GM21717 (cell line): ENCODE measurements at regions not wholly inside any gene's neighbourhood (a gene's known extent, or its start where the extent isn't known, plus 50 kb on each side); places are given as distances from the start of the nearest gene placed in this dataset.
A peak's percentile ranks its signal among the peaks of the same experiment; 100 is the strongest.
"Not testable (repeated sequence)": the region's sequence is repeated elsewhere in the genome, so short reads cannot be mapped to it uniquely, and the experiment has no call there.

Experiments
- ATAC-seq: cut with Tn5 transposase; IDR thresholded peaks from one replicate; pipeline ENCODE4 v1.9.1; 2021; ENCODE audit warnings: mild to moderate bottlenecking, moderate library complexity; ENCODE audit not compliant: unreplicated experiment

DNA sequence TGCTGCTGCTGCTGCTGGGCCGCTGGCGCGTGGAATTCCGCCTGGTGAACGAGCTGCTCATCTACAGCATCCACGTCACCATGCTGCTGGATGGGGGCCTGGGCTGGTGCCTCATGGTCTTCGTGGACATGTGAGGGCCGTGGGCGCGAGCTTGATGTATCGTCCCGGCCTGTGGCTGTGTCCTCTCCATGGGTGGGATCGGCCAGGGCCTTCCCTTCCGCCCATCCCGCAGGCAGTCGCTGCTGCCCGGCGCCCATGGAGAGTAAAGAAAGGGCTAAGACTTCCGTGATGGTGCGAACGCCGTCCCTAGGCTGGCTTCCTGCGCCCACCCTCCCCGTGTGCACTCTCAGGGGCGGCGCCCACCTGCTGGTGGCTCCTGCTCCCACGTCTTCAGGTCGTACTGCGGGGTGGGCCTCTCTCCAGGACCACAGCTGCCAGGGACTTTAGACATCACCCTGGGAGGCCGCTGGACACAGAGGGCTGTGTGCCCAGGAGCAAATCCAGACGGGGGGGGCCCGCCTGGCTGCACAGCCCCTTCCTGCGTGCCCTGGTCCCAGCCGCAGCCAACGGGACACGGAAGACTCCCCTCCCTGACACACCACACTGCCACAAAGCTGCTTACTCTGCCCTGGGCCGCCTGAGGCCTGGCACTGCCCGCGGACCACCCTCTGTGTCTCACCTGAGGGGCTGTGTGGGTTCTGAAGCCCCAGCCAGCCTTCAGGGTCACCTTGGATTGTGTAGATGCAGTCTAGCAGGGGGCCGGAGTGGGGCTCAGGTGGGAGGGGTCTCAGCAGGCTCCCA, 167.5 kb downstream of the SEPTIN7 start:
- ATAC-seq = no peak

DNA sequence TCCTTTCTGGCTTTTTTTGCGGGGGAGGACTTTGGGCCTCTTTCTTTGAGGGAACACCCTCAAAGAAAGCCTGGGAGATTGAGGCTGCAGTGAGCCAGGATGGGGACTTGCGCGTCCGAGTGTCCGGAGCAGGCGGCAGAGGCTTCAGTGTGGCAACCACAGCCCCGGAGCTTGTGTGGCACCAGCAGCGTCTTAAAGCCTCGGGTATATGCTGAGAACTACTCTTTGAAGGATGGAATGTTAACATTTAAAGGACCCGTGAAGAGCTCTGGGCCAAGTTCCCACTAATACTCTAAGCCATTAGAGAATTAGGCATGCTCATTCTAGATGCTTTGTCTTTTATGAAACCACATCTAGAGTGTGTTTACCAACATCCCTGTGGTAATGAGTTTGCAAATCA, 168.2 kb downstream of the SEPTIN7 start:
- no peak for ATAC-seq

DNA sequence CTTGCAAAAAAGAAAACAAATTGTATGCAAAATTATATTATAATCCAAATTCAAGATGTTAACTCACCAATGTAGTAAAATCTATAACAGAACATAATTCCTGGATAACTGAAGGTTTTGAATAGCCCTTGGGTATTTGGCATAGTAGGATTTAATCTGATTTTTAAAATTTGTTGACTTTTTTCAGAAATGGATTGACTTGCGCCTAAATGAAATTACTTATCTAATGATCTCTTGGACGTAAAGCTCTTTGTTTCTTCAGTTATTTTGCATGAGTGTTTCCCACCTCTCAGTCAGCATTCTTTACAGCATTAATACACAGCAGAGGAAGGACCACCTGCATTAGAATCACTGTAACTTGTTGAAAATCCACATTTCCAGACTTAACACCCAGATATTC, 169.6 kb downstream of the SEPTIN7 start:
- ATAC-seq = no peak

DNA sequence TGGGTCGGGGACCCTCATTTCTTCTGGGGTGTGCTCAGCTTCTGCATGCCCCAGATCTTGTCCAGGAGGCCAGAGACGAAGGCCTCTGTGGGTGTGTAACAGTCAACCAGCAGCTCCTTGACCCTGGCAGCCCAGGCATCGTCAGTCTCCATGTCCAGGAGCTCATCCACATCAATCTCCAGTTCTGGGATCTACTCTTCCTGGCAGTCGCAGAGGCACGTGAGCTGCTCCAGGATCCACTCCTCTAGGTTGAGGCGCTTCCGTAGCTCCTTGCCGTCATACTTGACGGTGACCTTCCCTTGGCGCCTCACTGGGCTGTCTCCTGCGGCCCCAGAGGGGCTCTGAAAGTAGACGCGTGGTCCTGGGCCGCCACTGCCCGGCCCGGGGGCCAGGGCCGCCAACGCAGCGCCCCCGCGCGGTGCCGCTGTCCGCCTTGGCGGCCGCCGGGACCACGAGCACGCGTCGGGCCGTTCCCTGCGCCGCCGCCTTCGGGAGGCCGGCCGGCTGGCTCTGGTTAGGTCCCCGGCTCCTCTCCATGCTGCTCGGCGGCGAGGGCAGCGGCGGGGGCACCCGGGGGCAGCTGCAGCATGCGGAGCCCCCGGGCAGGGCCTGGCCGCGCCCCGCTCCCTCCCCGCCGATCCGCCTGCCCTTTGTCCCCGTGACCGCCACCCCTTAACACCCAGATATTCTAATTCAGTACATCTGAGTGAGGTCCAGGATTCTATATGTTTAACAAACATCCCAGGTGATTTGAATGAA, 170.5 kb downstream of the SEPTIN7 start:
- no peak for ATAC-seq

DNA sequence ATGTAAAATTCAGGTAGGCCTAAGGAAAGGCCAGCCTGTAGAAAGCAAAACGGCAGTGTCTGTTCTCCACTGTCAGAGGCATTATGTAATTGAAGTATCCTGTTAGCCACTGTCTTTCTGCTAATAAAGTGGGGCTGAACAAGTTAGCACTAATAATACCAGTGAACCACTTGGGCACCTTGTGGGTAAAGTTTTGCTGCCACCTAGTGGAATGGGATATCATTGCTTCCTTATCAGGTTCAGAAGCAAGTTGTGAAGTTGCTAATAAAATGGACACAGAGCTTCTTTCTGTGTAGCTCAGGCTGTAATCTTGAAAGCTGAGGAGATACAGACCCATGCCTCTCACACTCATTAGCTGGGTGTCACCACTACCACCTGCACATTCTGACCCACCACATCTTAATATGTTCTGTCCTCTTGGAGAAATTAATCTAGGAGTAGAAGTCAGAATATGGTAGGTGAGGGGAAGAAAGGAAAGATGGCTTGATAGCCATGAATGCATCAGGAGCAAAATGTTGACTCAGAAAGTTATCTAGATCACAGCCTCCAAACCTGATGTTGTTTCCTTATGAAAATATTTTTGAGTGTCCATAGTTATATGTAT, 175.1 kb downstream of the SEPTIN7 start:
- ATAC-seq = peak; percentile 63

DNA sequence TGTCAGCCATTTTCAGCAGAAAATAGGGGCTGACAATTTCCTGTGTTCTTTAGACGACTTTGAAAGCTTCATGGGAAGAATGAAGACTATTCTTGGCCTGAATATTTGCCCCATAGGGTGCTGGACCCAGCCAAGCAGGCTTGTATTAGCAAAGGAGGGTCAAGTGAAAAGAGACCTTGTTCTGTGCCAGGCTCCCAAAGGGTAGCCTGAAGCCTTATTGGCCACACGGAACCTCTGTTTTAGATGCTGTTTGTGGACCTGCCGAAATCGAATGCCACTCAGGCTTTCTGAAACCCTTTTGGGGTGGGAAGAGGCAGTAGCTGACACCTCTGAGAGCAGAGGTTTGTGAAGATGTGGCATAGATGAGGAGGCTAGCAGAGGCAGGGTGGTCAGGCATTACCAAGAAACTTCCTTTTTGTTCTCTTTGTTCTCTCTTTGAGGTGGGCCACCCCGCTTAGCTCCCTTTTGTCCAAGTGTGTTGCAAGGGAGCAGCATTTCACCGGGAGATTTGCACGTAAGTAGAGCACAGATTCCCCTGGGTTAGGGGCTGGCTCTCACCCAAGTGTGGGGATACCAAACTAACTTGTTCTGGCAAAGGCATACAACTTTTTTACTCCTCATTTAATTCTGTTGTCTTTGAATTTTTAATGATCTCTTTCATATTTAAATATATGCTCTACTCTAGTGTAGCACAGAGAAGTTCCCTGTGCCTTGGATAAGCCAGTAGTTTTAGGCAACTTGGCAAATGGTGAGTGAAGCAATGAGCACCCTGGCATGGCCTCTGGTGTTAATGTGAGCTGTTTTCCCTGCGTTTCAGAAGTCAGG, 174.0 kb upstream of the EEPD1 start:
- not testable (repeated sequence) for ATAC-seq

DNA sequence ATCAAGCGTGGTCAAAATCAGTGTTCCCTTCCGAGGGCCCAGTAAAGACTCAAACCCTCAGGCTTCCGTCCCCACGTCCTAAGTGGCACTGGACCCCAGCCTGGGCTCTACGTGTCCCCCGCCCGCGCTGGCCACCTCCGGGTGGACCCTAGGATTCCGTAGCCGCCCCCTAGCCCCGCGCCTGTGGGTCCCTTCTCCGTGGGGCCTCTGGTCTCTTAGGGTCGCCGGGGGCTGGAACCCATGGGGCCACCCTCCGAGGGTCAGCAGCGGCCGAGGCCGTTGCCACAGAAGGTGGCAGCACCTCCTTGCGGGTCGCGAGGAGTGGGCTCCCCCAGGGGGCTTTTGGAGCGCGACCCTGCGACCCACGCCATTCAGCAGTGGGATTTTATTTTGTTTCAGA, 170.5 kb upstream of the EEPD1 start:
- no peak for ATAC-seq

DNA sequence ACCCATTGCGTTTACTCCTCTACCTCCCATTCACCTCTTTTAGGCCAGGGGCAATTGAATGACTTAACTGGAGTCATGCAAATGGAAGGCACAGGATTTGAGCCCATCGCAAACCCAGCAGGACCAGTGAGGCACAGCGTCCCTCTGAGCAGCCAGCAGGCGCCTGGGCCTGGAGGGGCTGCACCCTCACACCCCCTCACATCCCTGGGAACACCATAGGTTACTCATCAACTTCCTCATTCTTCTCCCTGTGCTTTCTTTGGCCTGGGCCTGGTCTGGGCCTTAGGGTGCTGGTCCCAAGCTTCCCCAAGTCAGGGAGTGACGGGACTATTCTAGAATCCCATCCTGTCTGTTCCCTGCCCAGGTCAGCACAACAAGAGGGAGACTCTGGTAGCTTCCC, 169.4 kb upstream of the EEPD1 start:
- no peak for ATAC-seq

DNA sequence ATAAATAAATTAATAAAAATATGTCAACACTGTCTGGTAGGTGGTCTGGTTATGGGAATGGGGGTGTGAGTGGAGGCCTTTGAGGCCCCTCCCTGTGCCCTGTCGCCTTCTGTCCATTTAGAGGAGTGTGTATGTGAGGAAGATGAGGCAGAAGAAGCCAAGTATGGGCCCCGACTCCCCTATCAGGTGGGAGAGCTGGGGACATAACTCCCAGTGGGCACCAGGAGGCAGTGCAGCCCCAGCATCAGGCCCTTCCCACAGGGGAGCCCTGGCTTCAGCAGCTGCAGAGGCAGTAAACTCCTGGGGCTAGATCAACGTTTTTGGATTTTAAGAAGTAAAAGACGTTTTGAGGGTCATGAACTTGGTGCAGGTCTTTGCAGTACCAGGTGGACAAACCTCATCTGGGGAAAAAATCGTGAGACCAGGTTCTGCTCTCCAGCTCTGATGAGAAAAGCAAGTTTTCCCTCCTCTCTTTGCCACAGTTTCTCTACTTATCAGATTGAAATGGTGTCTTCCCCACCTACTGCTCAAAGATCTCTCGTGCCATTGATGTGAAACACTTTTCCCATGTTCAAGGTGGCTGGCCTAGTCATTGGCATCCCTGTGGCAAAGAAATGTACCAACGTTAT, 167.8 kb upstream of the EEPD1 start:
- peak; percentile 89 for ATAC-seq

DNA sequence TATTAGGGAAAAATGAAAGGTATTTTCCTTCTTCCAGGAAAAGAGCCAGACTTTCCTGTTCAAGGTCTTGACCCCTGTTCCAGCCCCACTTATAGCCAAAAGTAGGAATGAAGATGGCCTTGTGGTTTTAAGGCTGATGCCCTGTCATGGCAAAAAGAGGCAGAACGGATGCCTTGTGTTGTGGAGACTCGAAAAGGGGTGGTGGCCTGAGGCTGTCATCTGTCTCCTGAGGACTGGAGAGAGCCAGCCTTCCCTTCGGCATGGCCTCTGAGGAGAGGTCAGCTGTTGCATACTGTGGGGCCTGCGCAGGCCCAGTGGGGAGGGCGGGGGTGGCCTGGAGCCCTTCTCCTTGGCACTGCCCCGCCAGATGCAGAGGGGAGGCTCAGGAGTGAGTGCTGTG, 166.0 kb upstream of the EEPD1 start:
- ATAC-seq = no peak

DNA sequence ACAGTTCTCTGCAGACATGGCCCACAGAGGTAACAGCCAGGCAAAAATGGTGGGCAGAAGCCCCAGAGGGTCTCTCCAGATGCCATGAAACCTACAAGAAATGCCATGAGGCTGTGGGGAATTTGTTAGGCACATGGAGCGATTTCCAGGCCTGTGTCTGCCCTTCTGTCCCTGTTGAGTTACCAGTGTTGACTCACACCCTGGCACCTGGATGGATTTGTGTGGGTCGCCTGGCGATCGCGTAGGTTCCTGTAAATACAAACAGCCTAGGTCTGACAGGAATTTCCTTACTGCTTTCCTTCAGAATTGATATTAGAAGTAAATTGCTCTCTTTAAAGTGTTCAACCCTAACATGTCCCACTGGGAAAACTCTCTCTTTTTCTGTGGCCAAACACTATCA, 164.9 kb upstream of the EEPD1 start:
- ATAC-seq = no peak

DNA sequence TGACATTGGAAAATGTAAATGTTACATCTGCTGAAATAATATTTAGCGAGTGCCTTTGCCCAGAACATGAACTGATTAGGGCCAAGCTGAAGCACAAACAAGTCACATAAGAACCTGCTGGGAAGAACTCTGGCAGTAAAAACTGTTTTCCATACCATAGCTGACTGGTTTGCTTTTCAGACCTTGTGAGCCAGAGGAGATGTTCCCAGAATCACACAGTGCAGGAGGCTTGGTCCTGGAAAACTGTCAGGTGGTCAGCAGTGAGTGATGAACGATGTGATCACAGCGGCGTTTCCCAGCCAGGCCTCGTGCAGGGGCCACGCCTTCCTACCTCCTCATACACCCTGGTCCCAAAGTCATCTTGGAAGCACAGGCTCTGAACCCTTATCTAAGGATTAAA, 164.2 kb upstream of the EEPD1 start:
- no peak for ATAC-seq

DNA sequence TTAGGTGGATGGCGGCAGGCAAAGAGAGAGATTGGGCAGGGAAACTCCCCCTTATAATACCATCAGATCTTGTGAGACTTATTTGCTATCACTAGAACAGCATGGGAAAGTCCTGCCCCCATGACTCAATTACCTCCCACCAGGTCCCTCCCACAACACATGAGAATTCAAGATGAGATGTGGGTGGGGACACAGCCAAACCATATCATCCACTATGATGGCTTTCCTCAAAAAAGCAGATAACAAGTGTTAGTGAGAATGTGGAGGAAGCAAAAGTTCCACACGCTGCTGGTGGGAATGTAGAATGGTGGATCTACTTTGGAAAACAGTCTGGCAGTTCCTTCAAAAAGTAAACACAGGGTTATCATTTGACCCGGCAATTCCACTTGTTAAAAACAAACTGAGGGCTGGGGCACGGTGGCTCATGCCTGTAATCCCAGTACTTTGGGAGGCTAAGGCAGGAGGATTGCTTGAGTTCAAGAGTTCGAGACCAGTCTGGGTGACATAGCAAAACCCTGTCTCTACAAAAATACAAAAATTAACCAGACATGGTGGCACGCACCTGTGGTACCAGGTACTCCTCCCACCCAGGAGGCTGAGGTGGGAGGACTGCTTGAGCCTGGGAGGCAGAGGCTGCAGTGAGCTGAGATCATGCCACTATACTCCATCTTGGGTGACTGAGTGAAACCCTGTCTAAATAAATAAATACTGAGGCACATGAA, 161.4 kb upstream of the EEPD1 start:
- ATAC-seq = no peak

DNA sequence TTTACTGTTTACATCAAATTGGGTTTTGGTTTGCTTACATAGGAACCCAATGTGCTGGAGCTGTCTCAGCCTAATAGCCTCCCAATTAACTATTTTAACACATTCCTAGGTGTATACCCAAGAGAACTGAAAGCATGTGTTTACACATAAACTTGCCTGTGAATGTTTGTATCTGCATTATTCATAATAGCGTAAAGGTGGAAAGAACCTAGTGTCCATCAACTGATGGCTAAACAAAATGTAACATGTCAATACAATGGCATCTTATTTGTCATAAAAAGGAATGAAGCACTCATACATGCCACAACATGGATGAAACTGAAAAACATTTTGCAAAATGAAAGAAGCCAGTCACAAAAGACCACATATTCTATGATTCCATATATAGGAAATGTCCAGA, 160.6 kb upstream of the EEPD1 start:
- no peak for ATAC-seq

DNA sequence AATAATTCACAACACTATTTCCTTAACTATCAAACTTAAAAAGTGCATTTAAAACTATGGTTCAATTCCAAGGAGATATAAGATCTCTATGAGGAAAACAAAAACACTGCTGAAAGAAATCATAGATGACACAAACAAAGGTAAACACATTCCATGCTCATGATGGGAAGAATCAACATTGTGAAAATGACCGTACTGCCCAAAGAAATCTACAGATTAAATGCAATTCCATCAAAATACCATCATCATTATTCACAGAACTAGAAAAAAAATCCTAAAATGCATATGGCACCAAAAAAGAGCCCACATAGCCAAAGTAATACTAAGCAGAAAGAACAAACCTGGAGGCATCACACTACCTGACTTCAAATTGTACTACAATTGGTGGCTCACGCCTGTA, 159.9 kb upstream of the EEPD1 start:
- no peak for ATAC-seq

DNA sequence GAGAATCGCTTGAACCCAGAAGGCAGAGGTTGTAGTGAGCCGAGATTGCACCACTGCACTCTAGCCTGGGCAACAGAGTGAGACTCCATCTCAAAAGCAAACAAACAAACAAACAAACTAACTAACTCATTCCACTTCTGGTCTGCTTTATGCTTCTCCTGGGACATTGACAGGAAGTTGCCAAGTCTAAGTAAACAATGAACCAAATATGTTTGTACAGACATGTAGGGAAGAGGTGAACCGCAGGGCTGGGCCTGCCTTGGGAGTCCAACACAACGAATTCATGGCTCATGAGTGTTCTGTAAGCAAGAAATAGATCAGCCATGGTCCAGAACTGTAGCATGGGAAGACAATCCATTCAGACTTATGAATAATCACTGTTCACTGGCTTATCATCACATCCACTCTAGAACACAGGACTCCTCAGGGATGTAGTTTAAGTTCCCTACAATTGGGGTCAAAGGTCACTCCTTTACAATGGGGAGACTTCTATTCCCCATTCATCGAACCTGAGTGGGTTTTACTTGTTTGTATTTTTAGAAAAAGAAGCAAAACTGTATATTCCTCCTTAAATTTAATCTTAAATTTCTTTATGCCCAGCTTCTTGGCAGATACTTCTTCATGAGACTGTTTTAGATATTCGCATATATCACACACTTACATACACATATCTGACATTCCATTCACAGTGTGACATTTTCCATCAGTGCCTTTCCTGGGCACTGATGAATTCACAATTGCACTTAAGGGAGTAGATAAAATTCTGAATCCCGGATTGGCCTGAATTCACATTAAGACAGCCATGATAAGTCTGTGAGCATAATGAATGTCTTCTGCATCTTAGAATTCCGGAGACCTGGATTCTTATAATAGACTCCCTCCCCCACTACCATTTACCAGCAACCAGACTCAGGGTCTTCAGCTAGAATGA, 159.1 kb upstream of the EEPD1 start:
- no peak for ATAC-seq

DNA sequence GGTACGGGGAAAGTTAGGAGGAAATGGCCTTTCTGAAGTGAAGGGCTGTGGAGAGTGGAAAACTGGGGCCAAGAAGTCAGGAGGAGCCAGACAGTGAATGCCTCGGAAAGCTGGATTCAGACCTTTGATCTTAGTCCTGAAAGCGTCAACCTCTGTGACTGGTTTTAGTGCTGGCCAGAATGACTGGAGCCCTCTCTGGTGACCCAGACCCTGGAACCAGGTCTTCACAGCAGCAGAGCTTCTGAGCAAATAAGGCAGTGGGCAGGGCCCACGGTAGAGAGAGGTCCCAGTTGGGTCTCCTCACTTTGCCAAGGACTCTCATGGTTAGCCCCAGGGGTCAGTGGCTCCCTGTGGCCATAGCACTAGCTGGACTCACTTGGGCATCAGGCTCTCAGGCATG, 157.7 kb upstream of the EEPD1 start:
- ATAC-seq = no peak

DNA sequence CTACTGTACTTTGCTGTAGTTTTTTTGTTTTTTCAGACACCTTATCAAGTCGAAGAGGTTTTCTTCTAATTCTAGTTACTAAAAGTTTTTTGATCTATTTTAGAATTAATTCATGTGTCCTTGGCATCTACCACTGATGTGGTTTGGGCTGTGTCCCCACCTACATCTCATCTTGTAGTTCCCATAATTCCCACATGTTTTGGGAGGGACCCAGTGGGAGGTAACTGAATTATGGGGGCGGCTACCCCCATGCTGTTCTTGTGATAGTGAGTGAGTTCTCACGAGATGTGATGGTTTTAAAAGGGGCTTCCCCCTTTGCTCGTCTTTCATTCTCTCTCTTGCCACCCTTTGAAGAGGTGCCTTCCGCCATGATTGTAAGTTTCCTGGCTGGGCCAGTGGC, 154.6 kb upstream of the EEPD1 start:
- no peak for ATAC-seq

DNA sequence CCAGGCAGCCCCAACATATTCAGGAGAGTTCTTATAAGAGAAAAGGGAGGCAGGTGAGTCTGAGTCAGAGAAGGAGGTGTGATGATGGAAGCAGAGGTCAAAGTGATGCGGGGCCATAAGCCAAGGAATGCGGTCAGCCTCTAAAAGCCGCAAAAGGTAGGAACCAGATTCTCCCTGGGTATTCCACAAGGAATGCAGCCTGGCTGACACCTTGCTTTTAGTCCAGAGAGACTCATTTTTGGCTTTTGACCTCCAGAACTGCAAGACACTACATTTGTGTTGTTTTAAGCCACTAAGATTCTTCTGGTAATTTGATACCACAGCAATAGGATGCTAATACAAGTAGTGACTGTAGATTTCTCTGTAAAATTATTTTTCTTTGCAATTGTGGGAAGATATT, 151.5 kb upstream of the EEPD1 start:
- no peak for ATAC-seq
